Endothelial cell of umbilical vein (primary cell): ENCODE measurements at regions not wholly inside any gene's neighbourhood (a gene's known extent, or its start where the extent isn't known, plus 50 kb on each side); places are given as distances from the start of the nearest gene placed in this dataset.

Experiments used
- BruUV-seq: library from RNA; stranded (reverse); fragments of 400-500 nt; replicated peaks from 2 replicates; lab custom pipeline; 2021; lab: Mats Ljungman, UMichigan
- CTCF ChIA-PET: fragments of 300-600, 350-600 bp; sonication (Branson Sonifier 250); formaldehyde crosslinking; loops from one replicate; lab custom pipeline; 2021; ENCODE audit warnings: antibody characterized with exemption, inconsistent platforms; lab: Charles Lee
- POLR2A ChIA-PET: fragments of 300-600, 350-600 bp; sonication (Branson Sonifier 250); formaldehyde crosslinking; loops from one replicate; lab custom pipeline; 2021; ENCODE audit warnings: antibody characterized with exemption, inconsistent platforms; lab: Charles Lee
- DNase-seq: peaks from one replicate; pipeline ENCODE4 v3.0.0-alpha.2; 2011; ENCODE audit warnings: low read depth, low spot score
- FAIRE-seq: peaks from 2 replicates; lab custom pipeline; 2011; peaks lifted over from hg19 to GRCh38; lab: Jason Lieb, UNC
- H2AFZ ChIP-seq: 2 replicates; pipeline ENCODE4 v1.6.0; 2012; ENCODE audit warnings: low read depth, low read length, control low read depth, inconsistent platforms
- H3K27ac ChIP-seq: 2 replicates; pipeline ENCODE4 v1.5.1; 2011; ENCODE audit warnings: low read depth, mild to moderate bottlenecking, control low read depth, low read length, moderate library complexity; ENCODE audit not compliant: insufficient read depth
- H3K27me3 ChIP-seq, 2 experiments: 2 replicates each; pipeline versions ENCODE4 v1.6.0 to v1.6.1; 2011; ENCODE audit warnings: low read length in 2 of 2, mixed read lengths in 1 of 2; ENCODE audit not compliant: control insufficient read depth in 2 of 2, insufficient read depth in 2 of 2
- H3K36me3 ChIP-seq, 2 experiments: 2 replicates in 1 of 2; 3 replicates in 1 of 2; pipeline ENCODE4 v1.5.1; 2011; ENCODE audit warnings: low read length in 2 of 2, mild to moderate bottlenecking in 1 of 2, moderate library complexity in 1 of 2; ENCODE audit not compliant: control insufficient read depth in 2 of 2, insufficient read depth in 2 of 2; ENCODE audit errors: extremely low read depth in 1 of 2
- H3K4me1 ChIP-seq: 3 replicates; pipeline ENCODE4 v1.5.1; 2011; ENCODE audit warnings: mild to moderate bottlenecking, low read length; ENCODE audit not compliant: control insufficient read depth, insufficient read depth; ENCODE audit errors: extremely low read depth
- H3K4me2 ChIP-seq: 2 replicates; pipeline ENCODE4 v1.6.1; 2011; ENCODE audit warnings: low read length, control low read depth, mixed read lengths; ENCODE audit not compliant: insufficient read depth
- H3K4me3 ChIP-seq, 3 experiments: fragments of 200-600 bp in 1 of 3; sonication (generic), shearing (Covaris generic) in 1 of 3; replicated peaks in 1 of 3; 2 replicates each; pipeline ENCODE4 v1.5.1; 2011 to 2016; ENCODE audit warnings: control low read depth in 3 of 3, low read length in 3 of 3, mild to moderate bottlenecking in 2 of 3, inconsistent platforms in 1 of 3, low read depth in 1 of 3, moderate library complexity in 1 of 3; ENCODE audit not compliant: insufficient read depth in 1 of 3
- H3K79me2 ChIP-seq: 2 replicates; pipeline ENCODE4 v1.6.0; 2012; ENCODE audit warnings: low read length, inconsistent platforms; ENCODE audit not compliant: control insufficient read depth, insufficient read depth
- H3K9ac ChIP-seq: replicated peaks from 2 replicates; pipeline ENCODE3; 2011; ENCODE audit warnings: low read length, control low read depth; ENCODE audit not compliant: insufficient read depth; ENCODE audit errors: extremely low read depth
- H3K9me1 ChIP-seq: replicated peaks from 3 replicates; pipeline ENCODE4 v1.6.0; 2011; ENCODE audit warnings: mild to moderate bottlenecking, low read length; ENCODE audit not compliant: control insufficient read depth, insufficient read depth; ENCODE audit errors: extremely low read depth
- H3K9me3 ChIP-seq: replicated peaks from 2 replicates; pipeline ENCODE4 v1.5.1; 2012; ENCODE audit warnings: low read length, inconsistent platforms; ENCODE audit not compliant: control insufficient read depth, insufficient read depth
- H4K20me1 ChIP-seq: replicated peaks from 2 replicates; pipeline ENCODE3; 2011; ENCODE audit warnings: mild to moderate bottlenecking, low read length; ENCODE audit not compliant: control insufficient read depth, insufficient read depth; ENCODE audit errors: extremely low read depth
- CTCF ChIP-seq, 2 donors: IDR thresholded peaks; 1 replicate in 1 of 2; 2 replicates in 1 of 2; pipeline ENCODE4 v1.5.1; 2011; ENCODE audit warnings: low read length in 2 of 2, mild to moderate bottlenecking in 2 of 2, moderate library complexity in 2 of 2, control low read depth in 1 of 2, inconsistent platforms in 1 of 2, low read depth in 1 of 2; ENCODE audit not compliant: insufficient read depth in 1 of 2; ENCODE audit errors: extremely low read depth in 1 of 2
- EZH2 ChIP-seq: IDR thresholded peaks from 2 replicates; pipeline ENCODE4 v1.6.1; 2012; ENCODE audit warnings: borderline replicate concordance, low read depth, mild to moderate bottlenecking, moderate library complexity, low read length, inconsistent platforms; ENCODE audit not compliant: severe bottlenecking
- FOS ChIP-seq: IDR thresholded peaks from 2 replicates; pipeline ENCODE4 v1.6.1; 2011; ENCODE audit warnings: mild to moderate bottlenecking, low read length, moderate library complexity, borderline replicate concordance; ENCODE audit not compliant: insufficient read depth
- GATA2 ChIP-seq: IDR thresholded peaks from 2 replicates; pipeline ENCODE4 v1.7.0; 2011; ENCODE audit warnings: low read depth, mild to moderate bottlenecking, moderate library complexity, mixed read lengths, low read length; ENCODE audit not compliant: insufficient read length, insufficient read depth
- JUN ChIP-seq: IDR thresholded peaks from 2 replicates; pipeline ENCODE4 v1.6.1; 2011; ENCODE audit warnings: borderline replicate concordance, low read depth; ENCODE audit not compliant: insufficient read length, insufficient read depth
- MAX ChIP-seq: IDR thresholded peaks from 2 replicates; pipeline ENCODE4 v1.6.1; 2011; ENCODE audit not compliant: insufficient read depth, insufficient read length
- MYC ChIP-seq: IDR thresholded peaks from one replicate; pipeline ENCODE4 v1.6.1; 2011; ENCODE audit warnings: mild to moderate bottlenecking, low read depth, low read length
- POLR2A ChIP-seq: IDR thresholded peaks from 2 replicates; pipeline ENCODE4 v1.6.1; 2012; ENCODE audit warnings: low read depth, mild to moderate bottlenecking, control low read depth, low read length
- POLR2AphosphoS5 ChIP-seq: IDR thresholded peaks from 2 replicates; pipeline ENCODE4 v1.6.1; 2012; ENCODE audit warnings: low read depth, mild to moderate bottlenecking, control low read depth, low read length, moderate library complexity; ENCODE audit not compliant: insufficient read depth
- dilution Hi-C: fragments of 300-500 bp; cut with MboI; formaldehyde crosslinking; loops from one replicate; pipeline ENCODE4 v1.15.0; 2019; ENCODE audit warnings: low sequenced_read_pairs; ENCODE audit not compliant: extremely low pct_ligation_motif_present
- intact Hi-C: fragments of 100-400 bp; cut with micrococcal nuclease; formaldehyde crosslinking; loops from one replicate; pipeline ENCODE4 v1.10.0; 2022

- DNase-seq (peak; percentile 40), FAIRE-seq (peak; percentile 8)
- intact Hi-C loops: no loop called here
- no peak overlapping the region for H3K4me2 ChIP-seq
- H3K79me2 ChIP-seq: no peaks in the 10 kb centered on the region
- H3K36me3 ChIP-seq: no peaks in the 10 kb centered on the region
- POLR2A ChIA-PET: no interaction called here
- no peak overlapping the region for H3K4me3 ChIP-seq
- CTCF ChIA-PET: interaction anchor here (0.7 kb wide), 1 partner anchor 8 kb away, joined by 3 read pairs; no protein-coding TSS in a partner anchor
- TF ChIP-seq POLR2AphosphoS5: no peak
- no peak for TF ChIP-seq CTCF (IDR thresholded peaks at IDR 0.05; ENCODE audit: extremely low read depth in 1 of 2, insufficient read depth in 1 of 2, low read depth in 1 of 2, low read length in 2 of 2)
- no peak for TF ChIP-seq GATA2
- H3K9ac ChIP-seq: no peak overlapping the region
- no TSS peak for BruUV-seq
- H3K9me1 ChIP-seq: no peaks in the 10 kb centered on the region
- H3K9me3 ChIP-seq: no peaks in the 10 kb centered on the region
- H3K27me3 ChIP-seq: no peaks in the 10 kb centered on the region
- peak overlapping the region; percentile 13 for H2AFZ ChIP-seq
- H3K27ac ChIP-seq: no peak overlapping the region
- no peaks in the 10 kb centered on the region for H3K4me1 ChIP-seq
- no peaks in the 10 kb centered on the region for H4K20me1 ChIP-seq
- dilution Hi-C loops: no loop called here
Measured at GRCh38 chr16:59385959-59386358, 651.8 kb upstream of the GOT2 start.

- H3K4me1 ChIP-seq: no peaks in the 10 kb centered on the region
- TF ChIP-seq POLR2A (no peak), MYC (no peak), GATA2 (no peak), CTCF (IDR thresholded peaks at IDR 0.05; ENCODE audit: extremely low read depth in 1 of 2, insufficient read depth in 1 of 2, low read depth in 1 of 2, low read length in 2 of 2) (no peak), FOS (no peak), MAX (no peak), POLR2AphosphoS5 (no peak), JUN (no peak), EZH2 (no peak)
- ChIA-PET POLR2A (no interaction called here), CTCF (interaction anchor here (0.7 kb wide), 1 partner anchor 9 kb away, joined by 3 read pairs; no protein-coding TSS in a partner anchor)
- no peak overlapping the region for H3K9ac ChIP-seq
- intact Hi-C loops (no loop called here), dilution Hi-C loops (no loop called here)
- FAIRE-seq: no peak
- no TSS peak for BruUV-seq
- peak; percentile 52 for DNase-seq
- H3K9me1 ChIP-seq: no peaks in the 10 kb centered on the region
- no peaks in the 10 kb centered on the region for H4K20me1 ChIP-seq
- no peaks in the 10 kb centered on the region for H3K9me3 ChIP-seq
- peak overlapping the region; percentile 13 for H2AFZ ChIP-seq
- no peak overlapping the region for H3K4me2 ChIP-seq
- no peaks in the 10 kb centered on the region for H3K36me3 ChIP-seq
- H3K79me2 ChIP-seq: no peaks in the 10 kb centered on the region
- no peaks in the 10 kb centered on the region for H3K27me3 ChIP-seq
- H3K27ac ChIP-seq: no peak overlapping the region
- no peak overlapping the region for H3K4me3 ChIP-seq
Measured at GRCh38 chr16:59385491-59385890, 651.4 kb upstream of the GOT2 start.
